Endodermal cell (in vitro differentiated cells): ENCODE measurements at regions not wholly inside any gene's neighbourhood (a gene's known extent, or its start where the extent isn't known, plus 50 kb on each side); places are given as distances from the start of the nearest gene placed in this dataset.

Experiments used
- DNase-seq: peaks from one replicate; pipeline ENCODE4 v3.0.0-alpha.2; 2017
- H3K27ac ChIP-seq: 2 replicates; pipeline ENCODE4 v1.5.1; 2013; ENCODE audit warnings: mild to moderate bottlenecking, low read depth, low read length, moderate library complexity
- H3K27me3 ChIP-seq: 2 replicates; pipeline ENCODE4 v1.6.1; 2013; ENCODE audit warnings: mild to moderate bottlenecking, low read length, moderate library complexity; ENCODE audit not compliant: insufficient read depth, control insufficient read depth, poor library complexity, severe bottlenecking
- H3K36me3 ChIP-seq: 2 replicates; pipeline ENCODE4 v1.7.0; 2013; ENCODE audit warnings: mild to moderate bottlenecking, low read length, moderate library complexity; ENCODE audit not compliant: control insufficient read depth, insufficient read depth
- H3K4me1 ChIP-seq: one replicate; pipeline ENCODE4 v1.7.0; 2013; ENCODE audit warnings: low read length; ENCODE audit not compliant: control insufficient read depth, insufficient read depth
- H3K4me3 ChIP-seq: 2 replicates; pipeline ENCODE4 v1.5.1; 2013; ENCODE audit warnings: mild to moderate bottlenecking, low read length, moderate library complexity
- H3K9ac ChIP-seq: 2 replicates; pipeline ENCODE4 v1.6.1; 2013; ENCODE audit warnings: mild to moderate bottlenecking, low read length, moderate library complexity; ENCODE audit not compliant: poor library complexity, severe bottlenecking; ENCODE audit errors: extremely low read depth
- H3K9me3 ChIP-seq: 2 replicates; pipeline ENCODE4 v1.6.1; 2013; ENCODE audit warnings: mild to moderate bottlenecking, low read length, moderate library complexity; ENCODE audit not compliant: control insufficient read depth
- H3K27ac Mint-ChIP-seq: 2 replicates; pipeline ENCODE4 v1.8.0; 2020; ENCODE audit warnings: mixed read lengths
- H3K27me3 Mint-ChIP-seq: 2 replicates; pipeline ENCODE4 v1.8.0; 2021; ENCODE audit warnings: mild to moderate bottlenecking, mixed read lengths; ENCODE audit not compliant: insufficient read depth
- H3K36me3 Mint-ChIP-seq: 2 replicates; pipeline ENCODE4 v1.8.0; 2020; ENCODE audit warnings: low read depth, mixed read lengths
- H3K4me1 Mint-ChIP-seq: 2 replicates; pipeline ENCODE4 v1.8.0; 2020; ENCODE audit warnings: mixed read lengths
- H3K4me3 Mint-ChIP-seq: 2 replicates; pipeline ENCODE4 v1.8.0; 2020; ENCODE audit warnings: mild to moderate bottlenecking, moderate library complexity, mixed read lengths
- H3K9me3 Mint-ChIP-seq: 2 replicates; pipeline ENCODE4 v1.8.0; 2020; ENCODE audit warnings: mild to moderate bottlenecking, mixed read lengths
- WGBS, 2 experiments: methylation state at CpG; one replicate each; pipeline versions ENCODE4 v1.1.5 to v1.1.7; 2013; ENCODE audit warnings: missing lambda C conversion rate in 2 of 2, mixed read lengths in 1 of 2; ENCODE audit not compliant: insufficient coverage in 1 of 2, insufficient read length in 1 of 2; 5-methylcytosine and 5-hydroxymethylcytosine counted together
- TF ChIP-seq, protein P1 (sequence below): fragments of 200-600 bp; sonication (generic); conservative IDR thresholded peaks from 2 replicates; pipeline ENCODE4 v1.5.0; 2021; ENCODE audit warnings: antibody characterized with exemption, mild to moderate bottlenecking

DNA sequence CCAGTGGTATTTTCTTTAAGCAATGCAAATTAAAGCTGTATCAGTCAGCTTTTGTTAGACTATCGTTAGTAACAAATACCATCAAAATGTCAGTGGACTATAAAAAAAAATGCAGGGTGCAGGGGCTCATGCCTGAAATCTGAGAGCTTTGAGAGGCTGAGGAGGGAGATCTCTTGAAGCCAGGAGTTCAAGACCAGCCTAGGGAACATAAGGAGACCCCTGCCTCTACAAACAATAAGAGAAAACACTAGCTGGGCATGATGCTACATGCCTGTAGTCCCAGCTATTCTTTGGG, 253.7 kb downstream of the MYCN start:
- Histone ChIP-seq H3K4me1 (no peaks in the 10 kb centered on the region), H3K27me3 (no peaks in the 10 kb centered on the region), H3K36me3 (no peaks in the 10 kb centered on the region), H3K9me3 (no peaks in the 10 kb centered on the region), H3K27ac (no peak overlapping the region), H3K4me3 (no peak overlapping the region), H3K9ac (no peak overlapping the region)
- Mint-ChIP-seq H3K4me1 (no peaks in the 10 kb centered on the region), H3K27me3 (no peaks in the 10 kb centered on the region), H3K27ac (no peak overlapping the region), H3K9me3 (no peaks in the 10 kb centered on the region), H3K36me3 (no peaks in the 10 kb centered on the region), H3K4me3 (no peak overlapping the region)
- no peak for DNase-seq
- WGBS, 2 experiments, result 93 to 100% methylated on average over 1 of the region's 1 CpG
- TF ChIP-seq, protein P1, sequence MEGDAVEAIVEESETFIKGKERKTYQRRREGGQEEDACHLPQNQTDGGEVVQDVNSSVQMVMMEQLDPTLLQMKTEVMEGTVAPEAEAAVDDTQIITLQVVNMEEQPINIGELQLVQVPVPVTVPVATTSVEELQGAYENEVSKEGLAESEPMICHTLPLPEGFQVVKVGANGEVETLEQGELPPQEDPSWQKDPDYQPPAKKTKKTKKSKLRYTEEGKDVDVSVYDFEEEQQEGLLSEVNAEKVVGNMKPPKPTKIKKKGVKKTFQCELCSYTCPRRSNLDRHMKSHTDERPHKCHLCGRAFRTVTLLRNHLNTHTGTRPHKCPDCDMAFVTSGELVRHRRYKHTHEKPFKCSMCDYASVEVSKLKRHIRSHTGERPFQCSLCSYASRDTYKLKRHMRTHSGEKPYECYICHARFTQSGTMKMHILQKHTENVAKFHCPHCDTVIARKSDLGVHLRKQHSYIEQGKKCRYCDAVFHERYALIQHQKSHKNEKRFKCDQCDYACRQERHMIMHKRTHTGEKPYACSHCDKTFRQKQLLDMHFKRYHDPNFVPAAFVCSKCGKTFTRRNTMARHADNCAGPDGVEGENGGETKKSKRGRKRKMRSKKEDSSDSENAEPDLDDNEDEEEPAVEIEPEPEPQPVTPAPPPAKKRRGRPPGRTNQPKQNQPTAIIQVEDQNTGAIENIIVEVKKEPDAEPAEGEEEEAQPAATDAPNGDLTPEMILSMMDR, result no peak

DNA sequence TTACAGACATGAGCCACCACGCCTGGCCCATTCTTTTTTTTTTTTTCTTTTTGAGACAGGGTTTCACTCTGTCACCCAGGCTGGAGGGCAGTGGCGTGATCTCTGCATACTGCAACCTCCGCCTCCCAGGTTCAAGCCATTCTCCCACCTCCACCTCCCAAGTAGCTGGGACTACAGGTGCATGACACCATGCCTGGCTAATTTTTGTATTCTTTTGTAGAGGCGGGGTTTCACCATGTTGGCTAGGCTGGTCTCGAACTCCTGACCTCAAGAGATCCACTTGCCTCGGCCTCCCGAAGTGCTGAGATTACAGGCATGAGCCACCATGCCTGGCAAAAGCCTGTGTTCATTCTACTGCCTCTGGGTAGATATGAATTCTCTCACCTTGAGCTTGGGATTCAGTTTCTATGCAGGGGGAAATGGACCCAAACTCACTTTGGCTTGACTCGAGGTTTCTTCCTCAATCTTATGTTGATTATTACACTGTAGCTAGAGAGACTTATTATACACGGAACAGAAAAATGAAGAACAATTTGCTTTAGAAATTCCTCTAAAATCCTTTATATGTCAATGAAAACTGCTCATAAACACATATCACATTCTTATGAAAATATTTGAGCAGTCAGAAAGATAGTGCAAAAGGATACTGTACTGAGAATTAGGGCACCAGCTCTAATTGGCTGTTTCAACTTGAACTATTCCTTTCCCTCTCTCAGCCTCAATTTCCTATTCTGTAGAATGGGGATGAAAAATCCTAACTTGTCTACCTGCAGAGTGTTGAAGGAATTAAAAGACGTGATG, 252.3 kb downstream of the MYCN start:
- 95 to 98% methylated on average over 4 to 10 of the region's 10 CpGs for WGBS, 2 experiments
- H3K9me3 Mint-ChIP-seq, result no peaks in the 10 kb centered on the region
- TF ChIP-seq, protein P1, result no peak
- H3K4me3 Mint-ChIP-seq, result no peak overlapping the region
- H3K4me1 ChIP-seq, result peaks cover 4% of the 10 kb centered on the region
- H3K27me3 Mint-ChIP-seq, result no peaks in the 10 kb centered on the region
- H3K9me3 ChIP-seq, result no peaks in the 10 kb centered on the region
- no peaks in the 10 kb centered on the region for H3K27me3 ChIP-seq
- H3K36me3 Mint-ChIP-seq, result no peaks in the 10 kb centered on the region
- no peaks in the 10 kb centered on the region for H3K36me3 ChIP-seq
- peaks cover 9% of the 10 kb centered on the region for H3K4me1 Mint-ChIP-seq
- H3K27ac Mint-ChIP-seq, result no peak overlapping the region
- H3K27ac ChIP-seq, result no peak overlapping the region
- no peak for DNase-seq
- H3K4me3 ChIP-seq, result no peak overlapping the region
- no peak overlapping the region for H3K9ac ChIP-seq

DNA sequence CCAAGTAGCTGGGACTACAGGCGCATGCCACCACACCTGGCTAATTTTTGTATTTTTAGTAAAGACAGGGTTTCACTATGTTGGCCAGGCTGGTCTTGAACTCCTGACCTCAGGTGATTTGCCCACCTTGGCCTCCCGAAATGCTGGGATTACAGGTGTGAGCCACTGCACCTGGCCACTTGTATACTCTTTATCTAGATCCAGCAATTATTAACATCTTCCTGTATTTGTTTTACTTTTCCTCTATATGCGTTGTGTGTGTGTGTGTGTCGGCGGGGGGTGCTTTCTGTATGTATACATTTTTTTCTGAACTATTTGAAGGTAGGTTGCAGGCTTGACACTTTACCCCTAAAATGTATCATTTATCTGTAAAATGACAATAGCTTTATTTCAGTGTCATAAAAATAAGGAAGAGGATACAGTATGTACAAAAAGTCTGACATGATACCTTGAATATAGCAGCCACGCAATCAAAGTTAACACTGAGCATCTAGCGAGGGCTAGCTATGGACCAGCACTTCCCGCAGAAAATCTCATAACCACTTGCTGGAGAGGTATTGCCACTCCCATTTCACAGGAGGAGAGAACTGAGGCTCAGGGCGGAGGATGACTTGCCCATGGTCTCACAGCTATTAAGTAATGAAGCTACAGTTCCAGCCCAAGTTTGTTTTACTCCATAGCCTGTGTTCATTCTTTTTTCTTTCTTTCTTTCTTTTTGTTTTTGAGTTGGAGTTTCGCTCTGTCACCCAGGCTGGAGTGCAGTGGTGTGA, 251.3 kb downstream of the MYCN start:
- H3K36me3 Mint-ChIP-seq, result no peaks in the 10 kb centered on the region
- H3K4me1 Mint-ChIP-seq, result peaks cover 15% of the 10 kb centered on the region
- no peak overlapping the region for H3K4me3 Mint-ChIP-seq
- no peak overlapping the region for H3K27ac ChIP-seq
- H3K36me3 ChIP-seq, result no peaks in the 10 kb centered on the region
- DNase-seq, result no peak
- peaks cover 4% of the 10 kb centered on the region for H3K4me1 ChIP-seq
- 93 to 94% methylated on average over 3 to 10 of the region's 10 CpGs for WGBS, 2 experiments
- H3K9me3 Mint-ChIP-seq, result no peaks in the 10 kb centered on the region
- TF ChIP-seq, protein P1, result no peak
- no peak overlapping the region for H3K9ac ChIP-seq
- no peak overlapping the region for H3K4me3 ChIP-seq
- no peaks in the 10 kb centered on the region for H3K9me3 ChIP-seq
- no peaks in the 10 kb centered on the region for H3K27me3 Mint-ChIP-seq
- H3K27ac Mint-ChIP-seq, result no peak overlapping the region
- no peaks in the 10 kb centered on the region for H3K27me3 ChIP-seq
